ENCODE measurements at regions not wholly inside any gene's neighbourhood (a gene's known extent, or its start where the extent isn't known, plus 50 kb on each side); places are given as distances from the start of the nearest gene placed in this dataset.
A peak's percentile ranks its signal among the peaks of the same experiment; 100 is the strongest.
"Not testable (repeated sequence)": the region's sequence is repeated elsewhere in the genome, so short reads cannot be mapped to it uniquely, and the experiment has no call there.

GRCh38 chr12:131627151-131628022 lies 83.5 kb upstream of the SFSWAP start:
- DNase-seq (ENCODE audit: low read depth in 2 of 2) = peak; percentile 12 to 25

GRCh38 chr12:131628023-131628740 lies 82.7 kb upstream of the SFSWAP start:
- DNase-seq (ENCODE audit: low read depth in 2 of 2) = no peak

GRCh38 chr12:131628766-131629448 lies 82.0 kb upstream of the SFSWAP start:
- DNase-seq (ENCODE audit: low read depth in 2 of 2) = no peak

GRCh38 chr12:131631230-131631629 lies 79.7 kb upstream of the SFSWAP start:
- DNase-seq (ENCODE audit: low read depth in 2 of 2) = no peak

GRCh38 chr12:131631889-131632651 lies 78.8 kb upstream of the SFSWAP start:
- not testable (repeated sequence) for DNase-seq (ENCODE audit: low read depth in 2 of 2)

GRCh38 chr12:131632652-131633023 lies 78.3 kb upstream of the SFSWAP start:
- not testable (repeated sequence) for DNase-seq (ENCODE audit: low read depth in 2 of 2)

- DNase-seq (ENCODE audit: low read depth in 2 of 2) = not testable (repeated sequence)
Measured at GRCh38 chr12:131633610-131634009, 77.3 kb upstream of the SFSWAP start.

- no peak for DNase-seq (ENCODE audit: low read depth in 2 of 2)
Measured at GRCh38 chr12:131634037-131634436, 76.9 kb upstream of the SFSWAP start.

GRCh38 chr12:131635012-131635411 lies 75.9 kb upstream of the SFSWAP start:
- DNase-seq (ENCODE audit: low read depth in 2 of 2) = not testable (repeated sequence)

- DNase-seq (ENCODE audit: low read depth in 2 of 2) = no peak
Measured at GRCh38 chr12:131635491-131636122, 75.3 kb upstream of the SFSWAP start.

- DNase-seq (ENCODE audit: low read depth in 2 of 2) = no peak
Measured at GRCh38 chr12:131636266-131636665, 74.6 kb upstream of the SFSWAP start.

- no peak for DNase-seq (ENCODE audit: low read depth in 2 of 2)
Measured at GRCh38 chr12:131636940-131637750, 73.7 kb upstream of the SFSWAP start.

- DNase-seq (ENCODE audit: low read depth in 2 of 2) = no peak
Measured at GRCh38 chr12:131637986-131638385, 72.9 kb upstream of the SFSWAP start.

GRCh38 chr12:131639270-131639940 lies 71.5 kb upstream of the SFSWAP start:
- DNase-seq (ENCODE audit: low read depth in 2 of 2) = no peak

GRCh38 chr12:131640525-131640924 lies 70.4 kb upstream of the SFSWAP start:
- no peak for DNase-seq (ENCODE audit: low read depth in 2 of 2)

- no peak for DNase-seq (ENCODE audit: low read depth in 2 of 2)
Measured at GRCh38 chr12:131641315-131641714, 69.6 kb upstream of the SFSWAP start.

GRCh38 chr12:131642101-131642540 lies 68.8 kb upstream of the SFSWAP start:
- DNase-seq (ENCODE audit: low read depth in 2 of 2) = no peak

- DNase-seq (ENCODE audit: low read depth in 2 of 2) = no peak
Measured at GRCh38 chr12:131642771-131643170, 68.1 kb upstream of the SFSWAP start.

- DNase-seq (ENCODE audit: low read depth in 2 of 2) = no peak
Measured at GRCh38 chr12:131643631-131644452, 67.0 kb upstream of the SFSWAP start.
